SJCRH30 (cell line): ENCODE measurements at regions not wholly inside any gene's neighbourhood (a gene's known extent, or its start where the extent isn't known, plus 50 kb on each side); places are given as distances from the start of the nearest gene placed in this dataset.

Experiments
- DNase-seq, 2 experiments: peaks; one replicate each; pipeline ENCODE4 v3.0.0-alpha.2; 2015 to 2020
- H3K27ac ChIP-seq: fragments of 250-450 bp; sonication (Bioruptor Pico); 2 replicates; pipeline ENCODE4 v1.5.1; 2020; ENCODE audit warnings: mild to moderate bottlenecking, moderate library complexity
- H3K27me3 ChIP-seq: fragments of 250-450 bp; sonication (Bioruptor Pico); 2 replicates; pipeline ENCODE4 v1.5.1; 2020; ENCODE audit warnings: mild to moderate bottlenecking, moderate library complexity
- H3K36me3 ChIP-seq: fragments of 250-450 bp; sonication (Bioruptor Pico); 2 replicates; pipeline ENCODE4 v1.5.1; 2020; ENCODE audit warnings: mild to moderate bottlenecking, moderate library complexity
- H3K4me1 ChIP-seq: fragments of 250-450 bp; sonication (Bioruptor Pico); 2 replicates; pipeline ENCODE4 v1.5.1; 2020; ENCODE audit warnings: mild to moderate bottlenecking, moderate library complexity
- H3K4me3 ChIP-seq: fragments of 250-450 bp; sonication (Bioruptor Pico); 2 replicates; pipeline ENCODE4 v1.5.1; 2020; ENCODE audit warnings: mild to moderate bottlenecking, moderate library complexity
- H3K9me3 ChIP-seq: fragments of 250-450 bp; sonication (Bioruptor Pico); replicated peaks from 2 replicates; pipeline ENCODE4 v1.5.1; 2020; ENCODE audit warnings: mild to moderate bottlenecking, moderate library complexity

GRCh38 chr10:126849646-126850045, 55.6 kb upstream of the DOCK1 start:
- no peaks in the 10 kb centered on the region for H3K9me3 ChIP-seq
- no peak overlapping the region for H3K27ac ChIP-seq
- no peak overlapping the region for H3K4me3 ChIP-seq
- no peaks in the 10 kb centered on the region for H3K36me3 ChIP-seq
- H3K27me3 ChIP-seq, result no peaks in the 10 kb centered on the region
- H3K4me1 ChIP-seq, result no peaks in the 10 kb centered on the region
- no peak for DNase-seq

DNA sequence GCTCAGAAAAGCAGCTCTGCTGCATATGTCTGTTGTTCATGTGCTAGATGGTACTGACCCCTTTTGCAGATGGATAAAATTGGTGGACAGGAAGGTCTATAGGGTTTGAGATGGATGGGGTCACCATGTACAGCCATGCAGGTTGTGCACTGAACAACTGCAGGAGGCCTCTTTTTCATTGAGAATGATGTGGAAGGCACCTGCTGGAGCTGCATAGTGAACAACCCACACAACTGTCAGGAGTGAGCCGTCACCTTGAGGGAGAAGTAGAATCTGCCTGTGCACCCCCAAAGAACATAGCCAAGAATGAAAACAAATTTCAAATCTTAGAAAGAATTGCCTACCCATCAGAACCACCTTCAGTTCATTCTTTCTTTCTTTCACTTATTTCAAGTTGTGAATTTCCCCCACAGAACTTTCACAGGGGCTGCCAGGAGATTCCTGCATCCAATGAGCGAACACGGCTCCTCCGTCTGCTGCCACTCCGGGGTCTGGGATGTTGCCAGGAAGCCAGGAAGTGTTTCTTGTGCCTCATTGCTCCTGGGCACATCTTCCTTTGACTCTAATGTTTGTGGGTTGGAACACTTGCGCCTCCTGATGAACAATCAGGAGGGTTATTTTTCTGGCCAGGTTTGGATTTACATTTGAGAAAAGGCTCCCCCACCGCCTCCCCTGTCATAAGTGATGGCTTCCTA, 53.7 kb upstream of the DOCK1 start:
- DNase-seq, result no peak
- Histone ChIP-seq H3K4me3 (no peak overlapping the region), H3K27me3 (no peaks in the 10 kb centered on the region), H3K36me3 (no peaks in the 10 kb centered on the region), H3K9me3 (no peaks in the 10 kb centered on the region), H3K27ac (no peak overlapping the region), H3K4me1 (no peaks in the 10 kb centered on the region)

GRCh38 chr10:126854726-126855495, 50.3 kb upstream of the DOCK1 start:
- H3K4me1 ChIP-seq, result no peaks in the 10 kb centered on the region
- H3K4me3 ChIP-seq, result no peak overlapping the region
- DNase-seq, result no peak
- no peaks in the 10 kb centered on the region for H3K36me3 ChIP-seq
- no peak overlapping the region for H3K27ac ChIP-seq
- H3K27me3 ChIP-seq, result no peaks in the 10 kb centered on the region
- no peaks in the 10 kb centered on the region for H3K9me3 ChIP-seq
